ENCODE measurements at regions not wholly inside any gene's neighbourhood (a gene's known extent, or its start where the extent isn't known, plus 50 kb on each side); places are given as distances from the start of the nearest gene placed in this dataset.

- no peaks in the 10 kb centered on the region for H3K9me3 Mint-ChIP-seq
- H3K4me3 Mint-ChIP-seq: no peak overlapping the region
- no peaks in the 10 kb centered on the region for H3K27me3 Mint-ChIP-seq
- no peak overlapping the region for H3K27ac Mint-ChIP-seq
- no peaks in the 10 kb centered on the region for H3K36me3 Mint-ChIP-seq (ENCODE audit: low read depth)
- H3K4me1 Mint-ChIP-seq (ENCODE audit: low read depth): peaks cover 4% of the 10 kb centered on the region
Measured at GRCh38 chr3:152156880-152157279, 111.8 kb upstream of the MBNL1 start.

- Mint-ChIP-seq H3K9me3 (no peaks in the 10 kb centered on the region), H3K4me1 (ENCODE audit: low read depth) (peaks cover 4% of the 10 kb centered on the region), H3K4me3 (no peak overlapping the region), H3K36me3 (ENCODE audit: low read depth) (no peaks in the 10 kb centered on the region), H3K27me3 (no peaks in the 10 kb centered on the region), H3K27ac (no peak overlapping the region)
Measured at GRCh38 chr3:152157337-152157736, 111.4 kb upstream of the MBNL1 start.

- H3K27me3 Mint-ChIP-seq: no peaks in the 10 kb centered on the region
- H3K4me3 Mint-ChIP-seq: no peak overlapping the region
- no peak overlapping the region for H3K27ac Mint-ChIP-seq
- no peaks in the 10 kb centered on the region for H3K9me3 Mint-ChIP-seq
- no peaks in the 10 kb centered on the region for H3K36me3 Mint-ChIP-seq (ENCODE audit: low read depth)
- peaks cover 4% of the 10 kb centered on the region for H3K4me1 Mint-ChIP-seq (ENCODE audit: low read depth)
Measured at GRCh38 chr3:152159328-152159727, 109.4 kb upstream of the MBNL1 start.

GRCh38 chr3:152160350-152161011, 108.2 kb upstream of the MBNL1 start:
- Mint-ChIP-seq H3K27ac (no peak overlapping the region), H3K36me3 (ENCODE audit: low read depth) (no peaks in the 10 kb centered on the region), H3K4me3 (no peak overlapping the region), H3K27me3 (no peaks in the 10 kb centered on the region), H3K4me1 (ENCODE audit: low read depth) (peaks cover 4% of the 10 kb centered on the region), H3K9me3 (no peaks in the 10 kb centered on the region)

- no peak overlapping the region for H3K27ac Mint-ChIP-seq
- H3K4me3 Mint-ChIP-seq: no peak overlapping the region
- no peaks in the 10 kb centered on the region for H3K4me1 Mint-ChIP-seq (ENCODE audit: low read depth)
- H3K27me3 Mint-ChIP-seq: no peaks in the 10 kb centered on the region
- no peaks in the 10 kb centered on the region for H3K36me3 Mint-ChIP-seq (ENCODE audit: low read depth)
- H3K9me3 Mint-ChIP-seq: peaks cover 8% of the 10 kb centered on the region
Measured at GRCh38 chr3:152172460-152172859, 96.3 kb upstream of the MBNL1 start.

GRCh38 chr3:152173627-152174026, 95.1 kb upstream of the MBNL1 start:
- H3K4me3 Mint-ChIP-seq: no peak overlapping the region
- H3K9me3 Mint-ChIP-seq: peaks cover 8% of the 10 kb centered on the region
- peaks cover 3% of the 10 kb centered on the region for H3K4me1 Mint-ChIP-seq (ENCODE audit: low read depth)
- H3K27ac Mint-ChIP-seq: no peak overlapping the region
- no peaks in the 10 kb centered on the region for H3K27me3 Mint-ChIP-seq
- H3K36me3 Mint-ChIP-seq (ENCODE audit: low read depth): no peaks in the 10 kb centered on the region

GRCh38 chr3:152174876-152175527, 93.7 kb upstream of the MBNL1 start:
- no peaks in the 10 kb centered on the region for H3K27me3 Mint-ChIP-seq
- peaks cover 15% of the 10 kb centered on the region for H3K4me1 Mint-ChIP-seq (ENCODE audit: low read depth)
- H3K36me3 Mint-ChIP-seq (ENCODE audit: low read depth): no peaks in the 10 kb centered on the region
- H3K9me3 Mint-ChIP-seq: peaks cover 8% of the 10 kb centered on the region
- no peak overlapping the region for H3K27ac Mint-ChIP-seq
- H3K4me3 Mint-ChIP-seq: no peak overlapping the region

- no peak overlapping the region for H3K27ac Mint-ChIP-seq
- H3K4me3 Mint-ChIP-seq: no peak overlapping the region
- peaks cover 18% of the 10 kb centered on the region for H3K4me1 Mint-ChIP-seq (ENCODE audit: low read depth)
- H3K36me3 Mint-ChIP-seq (ENCODE audit: low read depth): no peaks in the 10 kb centered on the region
- no peaks in the 10 kb centered on the region for H3K27me3 Mint-ChIP-seq
- H3K9me3 Mint-ChIP-seq: peaks cover 8% of the 10 kb centered on the region
Measured at GRCh38 chr3:152175528-152175889, 93.2 kb upstream of the MBNL1 start.

GRCh38 chr3:152176241-152176640, 92.5 kb upstream of the MBNL1 start:
- H3K27ac Mint-ChIP-seq: no peak overlapping the region
- peaks cover 22% of the 10 kb centered on the region for H3K4me1 Mint-ChIP-seq (ENCODE audit: low read depth)
- peaks cover 8% of the 10 kb centered on the region for H3K9me3 Mint-ChIP-seq
- no peaks in the 10 kb centered on the region for H3K36me3 Mint-ChIP-seq (ENCODE audit: low read depth)
- H3K27me3 Mint-ChIP-seq: no peaks in the 10 kb centered on the region
- H3K4me3 Mint-ChIP-seq: no peak overlapping the region

GRCh38 chr3:152176998-152177397, 91.7 kb upstream of the MBNL1 start:
- Mint-ChIP-seq H3K4me1 (ENCODE audit: low read depth) (peaks cover 28% of the 10 kb centered on the region), H3K9me3 (no peaks in the 10 kb centered on the region), H3K4me3 (no peak overlapping the region), H3K27me3 (no peaks in the 10 kb centered on the region), H3K27ac (no peak overlapping the region), H3K36me3 (ENCODE audit: low read depth) (no peaks in the 10 kb centered on the region)

- H3K4me3 Mint-ChIP-seq: no peak overlapping the region
- no peak overlapping the region for H3K27ac Mint-ChIP-seq
- peaks cover 33% of the 10 kb centered on the region for H3K4me1 Mint-ChIP-seq (ENCODE audit: low read depth)
Measured at GRCh38 chr3:152177757-152178156, 91.0 kb upstream of the MBNL1 start.

GRCh38 chr3:152183473-152183872, 85.3 kb upstream of the MBNL1 start:
- no peaks in the 10 kb centered on the region for H3K27me3 Mint-ChIP-seq
- H3K36me3 Mint-ChIP-seq (ENCODE audit: low read depth): no peaks in the 10 kb centered on the region
- no peaks in the 10 kb centered on the region for H3K9me3 Mint-ChIP-seq
- peaks cover 70% of the 10 kb centered on the region for H3K4me1 Mint-ChIP-seq (ENCODE audit: low read depth)
- H3K4me3 Mint-ChIP-seq: peak overlapping the region; percentile 49
- peak overlapping the region; percentile 56 for H3K27ac Mint-ChIP-seq

More at GRCh38 chr3:152177757-152178156, 91.0 kb upstream of the MBNL1 start:
- no peaks in the 10 kb centered on the region for H3K36me3 Mint-ChIP-seq (ENCODE audit: low read depth)
- H3K9me3 Mint-ChIP-seq: no peaks in the 10 kb centered on the region
- no peaks in the 10 kb centered on the region for H3K27me3 Mint-ChIP-seq

GRCh38 chr3:152184971-152185686, 83.6 kb upstream of the MBNL1 start:
- H3K4me1 Mint-ChIP-seq (ENCODE audit: low read depth): peaks cover 70% of the 10 kb centered on the region
- no peak overlapping the region for H3K4me3 Mint-ChIP-seq

GRCh38 chr3:152185891-152186630, 82.7 kb upstream of the MBNL1 start:
- no peak overlapping the region for H3K27ac Mint-ChIP-seq
- H3K9me3 Mint-ChIP-seq: no peaks in the 10 kb centered on the region
- no peak overlapping the region for H3K4me3 Mint-ChIP-seq
- no peaks in the 10 kb centered on the region for H3K36me3 Mint-ChIP-seq (ENCODE audit: low read depth)
- no peaks in the 10 kb centered on the region for H3K27me3 Mint-ChIP-seq
- peaks cover 73% of the 10 kb centered on the region for H3K4me1 Mint-ChIP-seq (ENCODE audit: low read depth)

More at GRCh38 chr3:152184971-152185686, 83.6 kb upstream of the MBNL1 start:
- H3K27ac Mint-ChIP-seq: no peak overlapping the region
- H3K36me3 Mint-ChIP-seq (ENCODE audit: low read depth): no peaks in the 10 kb centered on the region
- H3K9me3 Mint-ChIP-seq: no peaks in the 10 kb centered on the region
- H3K27me3 Mint-ChIP-seq: no peaks in the 10 kb centered on the region

Measured in stimulated activated naive CD8-positive, alpha-beta T cell treated with anti-CD3 and anti-CD28 coated beads, Interleukin-15, Interleukin-2, amounts not matched to agents 100 ng/mL and 50 ng/mL, for 24 hours (primary cell).